Stomach (tissue), 4 donors: ENCODE measurements at regions not wholly inside any gene's neighbourhood (a gene's known extent, or its start where the extent isn't known, plus 50 kb on each side); places are given as distances from the start of the nearest gene placed in this dataset.

Experiments used
- POLR2A ChIP-seq, 4 donors: fragments of 450-650 bp; IDR thresholded peaks; one replicate each; pipeline ENCODE4 v1.6.1; 2016; ENCODE audit warnings: antibody characterized with exemption in 4 of 4, control low read depth in 2 of 4, mild to moderate bottlenecking in 1 of 4, moderate library complexity in 1 of 4
- TF ChIP-seq, protein P1 (sequence below), 7 experiments: fragments of 450-650 bp in 4 of 7; fragments of 200-600 bp in 3 of 7; sonication (generic) in 3 of 7; IDR thresholded peaks; one replicate each; pipeline ENCODE4 v1.5.1; 2016 to 2019; ENCODE audit warnings: antibody characterized with exemption in 7 of 7, control low read depth in 2 of 7, mild to moderate bottlenecking in 1 of 7

DNA sequence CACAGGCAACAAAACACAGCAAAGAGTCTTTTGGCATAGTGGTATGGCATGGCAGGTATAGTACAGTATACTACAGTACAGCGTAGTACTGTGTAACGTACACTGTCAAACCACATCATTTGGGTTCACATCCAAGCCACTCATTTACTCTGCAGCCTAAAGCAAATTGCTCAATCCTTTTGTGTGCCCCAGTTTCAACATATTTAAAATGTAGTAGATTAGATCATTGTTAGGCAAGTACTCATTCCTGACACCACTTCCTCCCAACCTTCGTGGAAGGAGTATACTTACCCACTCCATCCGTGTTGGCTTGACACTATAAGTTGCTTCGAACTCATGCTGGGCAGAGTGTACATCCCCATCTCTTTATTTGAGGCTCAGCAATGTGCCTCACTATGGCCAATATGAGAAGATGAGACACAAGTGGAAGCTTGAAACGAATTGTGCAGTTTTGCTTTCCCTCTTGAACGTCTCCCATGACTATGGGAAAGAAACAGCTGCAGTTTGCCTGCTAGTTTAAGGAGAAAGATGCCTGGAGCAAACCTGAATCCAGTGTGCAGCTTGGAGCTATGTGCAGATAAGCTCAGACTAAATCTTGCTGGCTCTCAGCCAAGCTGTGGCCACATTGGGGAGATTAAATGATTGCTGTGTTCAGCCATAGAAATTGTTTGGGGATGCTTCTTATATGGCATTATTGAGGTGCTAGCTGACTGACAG is 85.7 kb upstream of the TBL1X start:
- TF ChIP-seq POLR2A (IDR thresholded peaks at IDR 0.05), result no peak
- TF ChIP-seq, protein P1, sequence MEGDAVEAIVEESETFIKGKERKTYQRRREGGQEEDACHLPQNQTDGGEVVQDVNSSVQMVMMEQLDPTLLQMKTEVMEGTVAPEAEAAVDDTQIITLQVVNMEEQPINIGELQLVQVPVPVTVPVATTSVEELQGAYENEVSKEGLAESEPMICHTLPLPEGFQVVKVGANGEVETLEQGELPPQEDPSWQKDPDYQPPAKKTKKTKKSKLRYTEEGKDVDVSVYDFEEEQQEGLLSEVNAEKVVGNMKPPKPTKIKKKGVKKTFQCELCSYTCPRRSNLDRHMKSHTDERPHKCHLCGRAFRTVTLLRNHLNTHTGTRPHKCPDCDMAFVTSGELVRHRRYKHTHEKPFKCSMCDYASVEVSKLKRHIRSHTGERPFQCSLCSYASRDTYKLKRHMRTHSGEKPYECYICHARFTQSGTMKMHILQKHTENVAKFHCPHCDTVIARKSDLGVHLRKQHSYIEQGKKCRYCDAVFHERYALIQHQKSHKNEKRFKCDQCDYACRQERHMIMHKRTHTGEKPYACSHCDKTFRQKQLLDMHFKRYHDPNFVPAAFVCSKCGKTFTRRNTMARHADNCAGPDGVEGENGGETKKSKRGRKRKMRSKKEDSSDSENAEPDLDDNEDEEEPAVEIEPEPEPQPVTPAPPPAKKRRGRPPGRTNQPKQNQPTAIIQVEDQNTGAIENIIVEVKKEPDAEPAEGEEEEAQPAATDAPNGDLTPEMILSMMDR (IDR thresholded peaks at IDR 0.05), result no peak
